Peyer's patch (tissue), 4 donors: ENCODE measurements at regions not wholly inside any gene's neighbourhood (a gene's known extent, or its start where the extent isn't known, plus 50 kb on each side); places are given as distances from the start of the nearest gene placed in this dataset.

ENCODE experiments used
- POLR2A ChIP-seq, 2 donors: fragments of 450-650 bp; IDR thresholded peaks; one replicate each; pipeline ENCODE4 v1.5.1; 2017; ENCODE audit warnings: antibody characterized with exemption in 2 of 2, mild to moderate bottlenecking in 2 of 2, moderate library complexity in 2 of 2
- TF ChIP-seq, protein P1 (sequence below), 6 experiments: fragments of 450-650 bp in 4 of 6; fragments of 200-600 bp in 2 of 6; sonication (generic) in 1 of 6; IDR thresholded peaks; one replicate each; pipeline ENCODE4 v1.5.1; 2017 to 2019; ENCODE audit warnings: antibody characterized with exemption in 6 of 6, mild to moderate bottlenecking in 3 of 6, moderate library complexity in 1 of 6

DNA sequence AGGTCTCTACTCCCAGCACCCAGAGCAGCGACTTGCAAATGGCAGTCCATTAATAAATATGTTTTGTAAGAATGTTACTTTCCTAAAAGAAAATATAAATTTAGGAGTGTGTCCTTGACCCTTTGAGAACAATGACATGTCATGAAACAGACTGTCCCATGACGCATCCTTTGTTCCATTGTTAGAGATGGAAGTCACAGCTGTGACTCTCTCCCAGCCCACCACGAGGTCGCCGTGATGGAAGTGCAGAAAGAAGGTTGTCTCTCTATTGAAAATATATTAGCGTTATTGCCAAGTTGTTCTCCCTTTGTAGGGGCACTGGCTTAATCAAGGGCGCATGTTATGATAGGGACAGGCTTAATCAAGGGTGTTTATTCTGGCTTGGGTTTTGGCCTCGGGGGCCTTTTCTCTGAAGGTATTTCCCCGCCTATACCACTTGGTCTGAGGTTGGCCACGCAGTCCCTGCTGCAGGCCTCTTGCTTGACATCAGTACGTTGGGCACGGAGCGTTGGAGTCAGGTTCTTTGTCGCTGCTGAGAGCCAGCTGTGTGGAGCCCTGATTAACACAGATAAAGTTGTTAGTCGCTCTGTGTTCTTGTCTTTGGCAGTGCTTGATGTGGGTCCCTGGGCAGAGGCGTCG is 126.7 kb upstream of the ZNF536 start:
- TF ChIP-seq, protein P1, sequence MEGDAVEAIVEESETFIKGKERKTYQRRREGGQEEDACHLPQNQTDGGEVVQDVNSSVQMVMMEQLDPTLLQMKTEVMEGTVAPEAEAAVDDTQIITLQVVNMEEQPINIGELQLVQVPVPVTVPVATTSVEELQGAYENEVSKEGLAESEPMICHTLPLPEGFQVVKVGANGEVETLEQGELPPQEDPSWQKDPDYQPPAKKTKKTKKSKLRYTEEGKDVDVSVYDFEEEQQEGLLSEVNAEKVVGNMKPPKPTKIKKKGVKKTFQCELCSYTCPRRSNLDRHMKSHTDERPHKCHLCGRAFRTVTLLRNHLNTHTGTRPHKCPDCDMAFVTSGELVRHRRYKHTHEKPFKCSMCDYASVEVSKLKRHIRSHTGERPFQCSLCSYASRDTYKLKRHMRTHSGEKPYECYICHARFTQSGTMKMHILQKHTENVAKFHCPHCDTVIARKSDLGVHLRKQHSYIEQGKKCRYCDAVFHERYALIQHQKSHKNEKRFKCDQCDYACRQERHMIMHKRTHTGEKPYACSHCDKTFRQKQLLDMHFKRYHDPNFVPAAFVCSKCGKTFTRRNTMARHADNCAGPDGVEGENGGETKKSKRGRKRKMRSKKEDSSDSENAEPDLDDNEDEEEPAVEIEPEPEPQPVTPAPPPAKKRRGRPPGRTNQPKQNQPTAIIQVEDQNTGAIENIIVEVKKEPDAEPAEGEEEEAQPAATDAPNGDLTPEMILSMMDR (IDR thresholded peaks at IDR 0.05): no peak
- no peak for TF ChIP-seq POLR2A (IDR thresholded peaks at IDR 0.05)
